ENCODE measurements at regions not wholly inside any gene's neighbourhood (a gene's known extent, or its start where the extent isn't known, plus 50 kb on each side); places are given as distances from the start of the nearest gene placed in this dataset.
"Not testable (repeated sequence)": the region's sequence is repeated elsewhere in the genome, so short reads cannot be mapped to it uniquely, and the experiment has no call there.

GRCh38 chr1:60949154-60949825 is 133.1 kb upstream of the NFIA start:
- DNase-seq: no peak

DNA sequence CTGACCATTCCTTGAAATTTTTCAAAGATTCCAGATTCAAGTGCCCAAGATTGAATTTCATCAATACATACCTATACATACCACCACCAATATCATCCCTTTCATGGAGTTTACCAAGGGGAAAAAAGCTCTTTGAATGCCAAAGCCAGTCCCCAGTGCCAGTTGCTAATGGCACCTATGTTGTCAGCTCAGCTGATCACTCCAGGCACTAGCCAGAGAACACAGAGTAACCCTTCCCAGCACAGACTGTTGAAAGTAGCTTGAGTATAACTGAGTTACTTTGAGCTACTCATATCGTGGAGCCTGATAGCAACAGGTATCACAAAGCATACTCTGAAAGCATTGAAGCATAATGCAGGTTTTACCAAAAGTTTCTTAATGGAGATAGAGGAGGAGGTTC is 133.9 kb upstream of the NFIA start:
- no peak for DNase-seq

DNA sequence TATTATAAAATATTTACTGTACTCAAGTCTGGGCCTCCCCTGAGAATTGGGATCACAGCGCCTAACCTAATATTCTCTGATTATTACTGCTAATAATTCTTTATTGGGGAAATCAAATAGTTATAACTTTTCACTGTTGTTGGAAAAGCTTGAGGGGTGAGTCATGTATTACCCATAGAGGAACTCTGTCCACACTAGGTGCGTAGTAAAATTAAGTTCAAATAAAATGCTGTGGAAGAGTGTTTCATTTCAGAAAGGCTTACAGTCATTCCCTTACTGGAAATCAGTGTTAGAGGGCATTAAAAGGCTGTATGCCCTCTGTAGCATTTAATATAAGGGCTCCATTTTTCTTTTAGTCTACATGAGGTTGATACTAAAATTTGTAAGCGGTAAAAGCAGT is 135.0 kb upstream of the NFIA start:
- DNase-seq: no peak

GRCh38 chr1:60942896-60943638 is 139.3 kb upstream of the NFIA start:
- DNase-seq: no peak

- DNase-seq: no peak
Observed at GRCh38 chr1:60942291-60942690, 140.1 kb upstream of the NFIA start.

DNA sequence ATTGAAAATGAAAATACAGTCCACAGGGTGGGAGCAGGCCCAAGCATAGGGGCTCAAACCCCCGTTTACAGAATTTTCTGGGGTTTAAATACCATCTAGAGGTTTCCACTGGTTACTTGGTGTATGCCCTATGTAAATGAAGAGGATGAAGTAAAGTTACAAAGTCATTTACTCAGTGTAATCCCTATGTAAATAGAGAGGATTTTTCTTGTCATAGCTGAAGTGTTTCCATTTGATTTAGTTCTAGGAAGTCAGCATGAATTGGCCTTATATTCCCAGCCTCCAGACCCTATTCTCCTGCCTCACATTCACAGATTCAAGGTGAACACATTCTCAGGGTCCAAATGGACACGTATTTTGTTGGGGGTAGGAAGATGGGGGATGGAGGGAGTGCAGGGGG is 141.7 kb upstream of the NFIA start:
- DNase-seq: not testable (repeated sequence)

DNA sequence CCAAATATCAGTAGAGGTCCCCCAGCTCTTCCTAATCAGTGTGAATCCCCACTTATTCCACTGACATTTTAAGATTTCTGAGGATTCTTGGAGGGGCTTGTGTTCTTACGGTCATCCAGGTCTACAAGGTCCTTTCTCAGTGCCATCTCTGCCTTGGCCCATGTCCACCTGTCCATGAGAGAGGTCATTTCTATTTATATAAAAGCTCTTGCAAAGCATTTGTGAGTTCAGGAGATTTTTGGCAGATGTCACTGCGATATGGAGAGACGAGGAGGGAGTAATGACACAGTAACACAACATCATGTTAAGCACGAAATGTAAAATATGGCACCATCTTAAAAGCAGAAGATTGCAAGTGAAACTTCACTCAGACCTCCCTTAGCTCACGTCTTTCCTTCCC is 144.6 kb upstream of the NFIA start:
- no peak for DNase-seq

DNA sequence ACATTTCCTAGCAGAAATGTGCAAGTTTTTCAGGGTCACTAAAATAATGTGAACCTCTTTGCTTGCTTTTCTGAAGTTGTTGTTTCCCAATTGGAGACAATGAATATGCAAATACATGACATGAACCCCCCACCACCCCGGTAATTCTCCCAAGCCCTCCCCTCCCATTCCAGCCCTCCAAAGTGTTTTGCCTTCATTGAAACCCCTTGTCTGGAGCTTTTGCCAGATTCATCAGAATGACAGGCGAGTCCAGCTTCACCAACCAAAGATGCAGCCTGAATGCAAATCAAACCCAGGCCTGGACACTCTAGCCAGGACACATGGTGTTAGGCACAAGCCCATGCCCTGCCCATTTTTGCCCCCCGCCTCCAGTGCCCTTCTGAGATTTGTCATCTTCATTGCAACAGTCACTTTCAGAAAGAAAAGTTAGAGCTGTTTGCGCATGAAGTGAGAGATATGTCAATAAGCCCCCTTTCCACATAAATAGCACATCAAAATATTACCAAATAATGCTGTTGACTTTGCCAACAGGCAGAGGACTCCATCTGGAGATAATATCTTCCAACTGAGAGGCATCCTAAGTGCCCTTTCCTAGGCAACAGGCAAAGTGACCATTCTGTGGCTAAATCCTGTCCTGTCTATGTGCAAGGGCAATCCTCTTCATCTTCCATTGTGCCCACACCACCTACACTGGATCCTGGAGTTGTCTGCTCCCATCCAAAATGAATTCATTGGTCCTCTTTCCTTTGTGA is 145.6 kb upstream of the NFIA start:
- no peak for DNase-seq

- no peak for DNase-seq
Observed at GRCh38 chr1:60936163-60936562, 146.2 kb upstream of the NFIA start.

DNA sequence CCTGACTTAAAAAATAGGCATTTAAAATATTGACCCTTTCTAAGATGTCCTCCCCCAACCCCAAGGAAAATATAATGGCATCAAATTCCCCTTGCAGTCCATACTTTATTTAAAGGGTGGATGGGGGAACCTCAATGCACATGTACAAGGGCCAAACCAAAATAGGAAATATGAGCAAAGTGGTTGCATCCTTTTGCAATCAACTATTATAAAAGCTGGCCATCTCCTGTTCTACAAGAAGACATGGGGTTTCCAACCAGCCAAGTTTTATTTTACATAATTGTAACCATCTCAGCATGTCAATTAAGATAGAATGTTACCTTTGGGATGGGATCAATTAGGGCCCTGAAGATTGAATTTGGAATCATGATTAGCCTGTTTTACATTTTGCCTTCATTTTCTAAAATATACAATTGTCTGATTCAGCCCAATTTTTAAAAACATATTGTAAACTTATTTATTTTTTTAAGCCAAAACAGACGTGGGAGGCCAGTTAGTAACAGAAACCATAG is 146.7 kb upstream of the NFIA start:
- no peak for DNase-seq

DNA sequence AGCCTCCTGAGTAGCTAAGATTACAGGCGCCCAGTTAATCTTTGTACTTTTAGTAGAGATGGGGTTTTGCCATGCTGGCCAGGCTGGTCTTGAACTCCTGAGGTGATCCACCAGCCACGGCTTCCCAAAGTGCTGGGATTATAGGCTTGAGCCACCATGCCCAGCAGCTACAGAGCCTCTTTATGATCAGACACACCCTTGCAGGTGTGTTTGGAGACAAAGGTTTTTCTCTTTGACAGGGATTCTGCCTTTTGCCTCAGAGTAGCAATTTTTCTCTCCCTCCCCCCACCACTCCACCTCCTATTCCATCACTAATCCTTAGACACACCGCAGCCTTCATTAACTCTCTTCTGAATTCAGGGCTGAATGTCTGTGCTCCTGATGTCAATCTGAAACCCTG is 152.2 kb upstream of the NFIA start:
- no peak for DNase-seq

DNA sequence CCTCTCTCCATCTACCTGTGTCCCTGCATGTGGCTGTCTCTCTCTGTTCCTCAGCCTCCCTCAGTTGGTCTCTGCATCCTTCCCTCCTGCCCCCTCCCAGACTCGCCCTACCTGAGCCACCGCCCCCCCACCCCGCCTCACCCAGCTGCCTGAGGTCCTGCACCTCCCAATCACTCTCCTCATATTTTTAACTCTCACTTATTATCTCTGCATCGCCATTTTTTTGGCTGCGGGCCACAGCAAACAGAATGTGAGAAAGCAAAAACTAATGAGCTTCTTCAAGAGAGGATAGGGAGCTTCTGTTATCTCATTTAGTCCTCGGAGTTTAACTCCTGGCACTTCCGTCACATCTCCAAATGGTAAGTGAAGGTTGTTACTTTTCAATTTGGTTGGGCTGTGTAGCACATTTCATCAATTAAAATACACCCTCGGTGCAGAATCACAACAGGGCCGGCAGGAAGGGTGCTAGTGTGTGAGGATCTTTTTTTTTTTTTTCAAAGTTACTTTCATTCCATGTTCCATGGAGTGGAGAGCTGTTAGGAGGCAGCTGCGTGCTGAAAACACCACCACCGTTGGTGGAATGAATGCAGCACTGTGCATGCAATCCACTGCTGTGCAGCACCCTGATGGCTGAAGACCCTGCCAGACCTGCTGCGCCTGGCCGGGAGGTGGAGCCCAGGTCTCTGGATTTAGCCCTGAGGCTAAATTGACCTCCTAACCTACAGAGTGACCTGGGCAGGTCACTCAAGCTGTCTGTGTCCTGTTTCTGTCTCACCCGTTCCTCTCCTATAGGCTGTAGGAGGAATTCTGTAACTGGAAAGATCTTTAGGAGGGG is 157.2 kb upstream of the NFIA start:
- peak; percentile 40 for DNase-seq

- DNase-seq: no peak
Observed at GRCh38 chr1:60924165-60924564, 158.2 kb upstream of the NFIA start.

DNA sequence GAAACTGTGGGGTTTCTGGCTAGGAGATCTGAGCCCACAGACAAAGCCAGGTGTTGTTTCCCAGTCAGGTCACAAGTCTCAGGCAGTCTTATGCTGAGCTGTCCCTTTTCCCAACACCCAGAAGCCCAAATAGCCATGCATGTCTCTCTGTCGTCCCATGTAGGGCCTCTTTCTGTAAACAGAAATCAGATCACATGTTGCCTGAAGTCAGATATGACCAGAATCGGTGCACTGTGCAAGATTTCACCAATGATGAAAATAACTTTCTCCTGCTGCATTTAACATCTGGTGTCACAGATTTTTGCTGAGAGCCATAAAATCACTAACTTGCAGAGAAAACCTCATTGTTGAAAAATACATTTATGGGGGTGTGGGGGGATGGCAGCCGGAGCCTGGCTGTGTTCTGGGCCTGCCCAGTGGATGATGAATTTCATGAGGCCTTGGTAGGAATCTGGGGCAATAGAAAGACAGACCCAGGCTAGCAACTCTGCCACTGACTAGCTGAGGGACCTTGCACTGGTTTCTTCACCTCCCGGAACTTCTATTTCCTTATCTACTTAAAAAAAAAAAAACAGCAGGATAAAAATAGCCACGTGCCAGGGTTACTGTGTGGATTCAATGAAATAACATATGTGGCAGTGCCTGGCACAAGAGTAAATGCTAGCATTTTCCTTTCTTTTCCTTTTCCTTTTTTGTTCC is 158.8 kb upstream of the NFIA start:
- DNase-seq: no peak

DNA sequence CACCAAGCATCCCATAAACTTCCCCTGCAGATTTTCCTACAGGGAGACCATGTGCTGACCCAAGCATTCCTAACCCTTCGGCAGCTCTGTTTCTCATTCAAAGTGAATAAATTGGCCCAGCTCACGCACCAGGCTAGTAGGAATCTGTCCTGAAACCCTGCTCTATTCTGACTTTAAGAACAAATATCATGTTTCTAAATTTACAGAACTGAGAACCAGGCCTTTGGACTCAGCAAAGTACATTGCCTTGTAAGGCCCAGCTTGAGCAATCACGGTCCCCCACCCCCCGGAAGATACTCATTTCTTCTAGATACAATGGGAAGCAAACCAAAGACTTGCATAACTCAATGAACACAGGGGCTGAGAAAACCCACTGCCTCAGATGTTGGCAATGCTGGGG is 160.1 kb upstream of the NFIA start:
- DNase-seq: no peak

GRCh38 chr1:60921175-60921574 is 161.2 kb upstream of the NFIA start:
- DNase-seq: no peak

DNA sequence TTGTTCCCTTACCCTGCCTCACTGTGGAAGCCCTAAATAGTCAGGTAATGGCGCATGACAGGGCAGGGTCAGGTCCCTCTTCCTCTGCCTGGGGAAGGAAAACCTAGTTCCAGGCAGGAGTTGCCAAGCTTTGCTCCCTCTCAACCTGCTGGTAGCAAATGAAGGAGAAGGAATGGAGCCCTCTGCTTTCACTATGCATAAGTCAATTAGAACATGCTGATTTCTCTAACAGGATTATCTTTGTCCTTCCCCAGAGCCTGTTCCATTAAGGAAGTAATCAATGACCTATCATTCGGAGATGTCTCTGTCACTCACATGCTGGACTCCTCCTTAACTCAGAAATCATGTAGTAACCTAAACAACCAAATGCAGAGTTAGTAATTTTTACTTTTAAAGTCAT is 161.8 kb upstream of the NFIA start:
- no peak for DNase-seq

- no peak for DNase-seq
Observed at GRCh38 chr1:60918867-60919266, 163.5 kb upstream of the NFIA start.

DNA sequence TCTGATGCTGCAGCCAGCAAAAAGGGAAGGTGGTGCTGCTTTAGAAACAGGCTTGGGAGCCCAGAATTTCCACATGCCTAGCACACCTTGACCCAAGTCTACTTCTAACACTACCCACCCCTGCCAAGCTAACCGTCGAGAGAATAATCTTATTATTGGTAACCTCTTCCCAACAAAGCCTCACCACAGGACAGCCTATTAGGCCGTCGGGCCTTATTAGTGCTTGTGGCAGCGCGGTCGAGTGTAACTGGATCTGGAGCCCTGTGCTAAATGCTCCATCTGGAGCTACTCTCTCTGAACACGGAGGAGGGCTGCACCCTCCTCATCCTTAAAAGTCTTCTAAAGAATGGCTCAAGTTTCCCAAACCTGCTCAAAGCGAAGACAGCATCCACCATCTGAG is 165.5 kb upstream of the NFIA start:
- no peak for DNase-seq

GRCh38 chr1:60916199-60916598 is 166.2 kb upstream of the NFIA start:
- DNase-seq: no peak

DNA sequence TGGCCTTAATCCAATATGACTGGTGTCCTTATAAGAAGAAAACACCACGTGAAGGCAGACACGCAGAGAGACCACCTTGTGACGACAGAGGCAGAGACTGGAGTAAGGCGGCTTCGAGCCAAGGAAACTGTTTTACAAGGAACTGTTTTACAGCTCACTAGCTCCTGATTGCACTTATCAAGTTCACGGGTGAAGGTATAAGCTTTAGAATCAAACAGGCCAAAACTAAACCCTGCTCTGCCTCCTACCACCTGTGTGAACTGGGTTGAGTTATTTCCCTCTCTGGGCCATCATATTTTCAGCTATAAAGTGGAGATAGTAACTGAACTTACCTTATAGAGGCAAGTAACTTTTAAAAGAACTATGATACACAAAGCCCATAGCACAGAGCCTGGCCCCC is 166.9 kb upstream of the NFIA start:
- no peak for DNase-seq

- no peak for DNase-seq
Observed at GRCh38 chr1:60914982-60915381, 167.4 kb upstream of the NFIA start.
